B cell (primary cell): ENCODE measurements at regions not wholly inside any gene's neighbourhood (a gene's known extent, or its start where the extent isn't known, plus 50 kb on each side); places are given as distances from the start of the nearest gene placed in this dataset.

Source experiments
- ATAC-seq: fragments of 200-7000 bp; cut with Tn5 transposase; one replicate; pipeline ENCODE4 v1.10.0; 2021; ENCODE audit warnings: low read depth, mild to moderate bottlenecking, moderate number of reproducible peaks, moderate library complexity
- CTCF ChIA-PET: fragments of 350-600 bp; sonication (Branson Sonifier 250); formaldehyde crosslinking; loops from one replicate; lab custom pipeline; 2021; ENCODE audit warnings: antibody characterized with exemption, inconsistent platforms; lab: Charles Lee
- POLR2A ChIA-PET: fragments of 350-600 bp; sonication (Branson Sonifier 250); formaldehyde crosslinking; loops from one replicate; lab custom pipeline; 2021; ENCODE audit warnings: antibody characterized with exemption; lab: Charles Lee
- DNase-seq: peaks from one replicate; pipeline ENCODE4 v3.0.0; 2013
- H2AFZ ChIP-seq: 2 replicates; pipeline ENCODE4 v1.6.1; 2012; ENCODE audit warnings: mild to moderate bottlenecking, low read depth, low read length; ENCODE audit not compliant: insufficient read depth, poor library complexity, severe bottlenecking
- H3K27ac ChIP-seq, 2 donors: 1 replicate in 1 of 2; 2 replicates in 1 of 2; pipeline ENCODE4 v1.5.1; 2012 to 2013; ENCODE audit warnings: low read length in 2 of 2, mild to moderate bottlenecking in 2 of 2, moderate library complexity in 1 of 2
- H3K27me3 ChIP-seq, 4 experiments: fragments of 200-600 bp in 1 of 4; sonication (generic) in 1 of 4; replicated peaks in 1 of 4; 1 replicate in 2 of 4; 2 replicates in 2 of 4; pipeline versions ENCODE4 v1.6.1 to v1.7.0; 2013 to 2016; ENCODE audit warnings: low read length in 3 of 4, mild to moderate bottlenecking in 2 of 4, mixed read lengths in 1 of 4, moderate library complexity in 1 of 4; ENCODE audit not compliant: insufficient read depth in 4 of 4, control insufficient read depth in 3 of 4; ENCODE audit errors: control extremely low read depth in 1 of 4
- H3K36me3 ChIP-seq, 2 experiments: replicated peaks in 1 of 2; 1 replicate in 1 of 2; 2 replicates in 1 of 2; pipeline versions ENCODE4 v1.6.1 to v1.7.1; 2013; ENCODE audit warnings: low read length in 1 of 2; ENCODE audit not compliant: insufficient read depth in 2 of 2, control insufficient read depth in 1 of 2; ENCODE audit errors: control extremely low read depth in 1 of 2, extremely low read depth in 1 of 2
- H3K4me1 ChIP-seq, 2 donors: fragments of 200-600 bp in 1 of 2; sonication (generic) in 1 of 2; 1 replicate in 1 of 2; 2 replicates in 1 of 2; pipeline versions ENCODE4 v1.5.1 to v1.6.1; 2013 to 2017; ENCODE audit warnings: low read length in 2 of 2; ENCODE audit not compliant: control insufficient read depth in 2 of 2, insufficient read depth in 2 of 2
- H3K4me2 ChIP-seq: replicated peaks from 2 replicates; pipeline ENCODE3; 2012; ENCODE audit warnings: mild to moderate bottlenecking, low read depth, low read length; ENCODE audit not compliant: poor library complexity, severe bottlenecking
- H3K4me3 ChIP-seq, 5 experiments: fragments of 200-600 bp in 1 of 5; sonication (generic) in 1 of 5; 1 replicate in 3 of 5; 2 replicates in 2 of 5; pipeline versions ENCODE4 v1.5.1 to v1.7.0; 2011 to 2016; ENCODE audit warnings: low read length in 4 of 5, mild to moderate bottlenecking in 4 of 5, low read depth in 2 of 5, control low read depth in 1 of 5, moderate library complexity in 1 of 5; ENCODE audit not compliant: insufficient read depth in 1 of 5; ENCODE audit errors: control extremely low read depth in 1 of 5, extremely low read depth in 1 of 5
- H3K79me2 ChIP-seq: fragments of 200-600 bp; sonication (generic); one replicate; pipeline ENCODE4 v1.6.0; 2016; ENCODE audit warnings: low read length; ENCODE audit not compliant: control insufficient read depth, insufficient read depth
- H3K9ac ChIP-seq: fragments of 200-600 bp; sonication (generic); 2 replicates; pipeline ENCODE4 v1.6.1; 2017; ENCODE audit warnings: mild to moderate bottlenecking, low read length, moderate library complexity
- H3K9me3 ChIP-seq, 3 donors: one replicate each; pipeline versions ENCODE4 v1.6.1 to v1.7.1; 2013; ENCODE audit warnings: low read length in 2 of 3; ENCODE audit not compliant: control insufficient read depth in 2 of 3, insufficient read depth in 1 of 3; ENCODE audit errors: control extremely low read depth in 1 of 3
- H4K20me1 ChIP-seq: 2 replicates; pipeline ENCODE4 v1.6.0; 2012; ENCODE audit warnings: mild to moderate bottlenecking, low read length; ENCODE audit not compliant: insufficient read depth, control insufficient read depth, poor library complexity, severe bottlenecking
- H3K27ac Mint-ChIP-seq: one replicate; pipeline ENCODE4 v1.8.0; 2021; ENCODE audit warnings: mixed read lengths
- H3K27me3 Mint-ChIP-seq: one replicate; pipeline ENCODE4 v1.8.0; 2021; ENCODE audit warnings: mixed read lengths
- H3K4me1 Mint-ChIP-seq: one replicate; pipeline ENCODE4 v1.8.0; 2021; ENCODE audit warnings: mixed read lengths
- H3K4me3 Mint-ChIP-seq: one replicate; pipeline ENCODE4 v1.8.0; 2021; ENCODE audit warnings: mixed read lengths
- H3K9me3 Mint-ChIP-seq: one replicate; pipeline ENCODE4 v1.8.0; 2022; ENCODE audit warnings: mixed read lengths; ENCODE audit not compliant: insufficient read depth
- EZH2 ChIP-seq: IDR thresholded peaks from 2 replicates; pipeline ENCODE4 v1.6.1; 2012; ENCODE audit warnings: borderline replicate concordance, low read depth, mild to moderate bottlenecking, moderate library complexity, low read length; ENCODE audit not compliant: insufficient read depth, poor library complexity, severe bottlenecking
- WGBS: methylation state at CpG from one replicate; pipeline ENCODE4 v1.1.5; 2013; ENCODE audit warnings: missing lambda C conversion rate; ENCODE audit not compliant: insufficient coverage; 5-methylcytosine and 5-hydroxymethylcytosine counted together
- intact Hi-C: fragments of 100-400 bp; cut with micrococcal nuclease; formaldehyde crosslinking; loops from one replicate; pipeline ENCODE4 v1.10.0; 2022
- TF ChIP-seq, protein P1 (sequence below): fragments of 200-600 bp; IDR thresholded peaks from one replicate; pipeline ENCODE4 v1.8.0; 2022; ENCODE audit warnings: antibody characterized with exemption, mild to moderate bottlenecking

DNA sequence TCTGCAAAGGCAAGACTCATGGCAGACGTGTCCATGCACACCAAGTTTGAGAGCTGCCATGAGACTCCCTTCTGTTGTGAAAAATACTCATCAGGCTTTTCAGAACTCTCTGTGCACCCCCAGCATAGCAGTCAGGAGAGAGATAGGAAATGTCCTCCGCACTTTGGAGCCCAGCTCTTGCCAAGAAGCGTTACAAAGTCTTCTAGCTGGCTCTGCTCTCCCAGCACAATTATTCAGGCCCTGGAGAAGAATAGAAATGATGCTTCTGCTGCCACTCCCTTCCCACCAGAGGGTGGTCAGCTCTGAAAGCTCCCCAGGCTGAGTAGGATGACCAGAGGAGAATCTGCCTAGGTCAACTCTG lies 594.4 kb upstream of the ID2 start:
- CTCF ChIA-PET, result interaction anchor here (1.2 kb wide), 1 partner anchor 9 kb away, joined by 3 read pairs; no protein-coding TSS in a partner anchor
- intact Hi-C loops, result no loop called here
- Mint-ChIP-seq H3K4me3 (no peak overlapping the region), H3K4me1 (no peaks in the 10 kb centered on the region), H3K27me3 (peaks cover 19% of the 10 kb centered on the region), H3K9me3 (no peaks in the 10 kb centered on the region), H3K27ac (no peak overlapping the region)
- Histone ChIP-seq H3K9me3 (no peaks in the 10 kb centered on the region), H3K4me2 (no peak overlapping the region), H3K9ac (no peak overlapping the region), H3K4me1 (no peaks in the 10 kb centered on the region), H3K4me3 (no peak overlapping the region), H3K27me3 (no peaks in the 10 kb centered on the region), H3K79me2 (no peaks in the 10 kb centered on the region), H3K36me3 (no peaks in the 10 kb centered on the region), H2AFZ (no peak overlapping the region), H3K27ac (no peak overlapping the region), H4K20me1 (no peaks in the 10 kb centered on the region)
- ATAC-seq (no peak), DNase-seq (no peak)
- 100% methylated on average over 1 of the region's 3 CpGs for WGBS
- POLR2A ChIA-PET, result no interaction called here
- TF ChIP-seq, protein P1, sequence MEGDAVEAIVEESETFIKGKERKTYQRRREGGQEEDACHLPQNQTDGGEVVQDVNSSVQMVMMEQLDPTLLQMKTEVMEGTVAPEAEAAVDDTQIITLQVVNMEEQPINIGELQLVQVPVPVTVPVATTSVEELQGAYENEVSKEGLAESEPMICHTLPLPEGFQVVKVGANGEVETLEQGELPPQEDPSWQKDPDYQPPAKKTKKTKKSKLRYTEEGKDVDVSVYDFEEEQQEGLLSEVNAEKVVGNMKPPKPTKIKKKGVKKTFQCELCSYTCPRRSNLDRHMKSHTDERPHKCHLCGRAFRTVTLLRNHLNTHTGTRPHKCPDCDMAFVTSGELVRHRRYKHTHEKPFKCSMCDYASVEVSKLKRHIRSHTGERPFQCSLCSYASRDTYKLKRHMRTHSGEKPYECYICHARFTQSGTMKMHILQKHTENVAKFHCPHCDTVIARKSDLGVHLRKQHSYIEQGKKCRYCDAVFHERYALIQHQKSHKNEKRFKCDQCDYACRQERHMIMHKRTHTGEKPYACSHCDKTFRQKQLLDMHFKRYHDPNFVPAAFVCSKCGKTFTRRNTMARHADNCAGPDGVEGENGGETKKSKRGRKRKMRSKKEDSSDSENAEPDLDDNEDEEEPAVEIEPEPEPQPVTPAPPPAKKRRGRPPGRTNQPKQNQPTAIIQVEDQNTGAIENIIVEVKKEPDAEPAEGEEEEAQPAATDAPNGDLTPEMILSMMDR, result no peak
- TF ChIP-seq EZH2, result no peak

- Histone ChIP-seq H4K20me1 (no peaks in the 10 kb centered on the region), H3K9ac (no peak overlapping the region), H3K9me3 (no peaks in the 10 kb centered on the region), H3K27me3 (no peaks in the 10 kb centered on the region), H3K4me2 (no peak overlapping the region), H3K4me1 (no peaks in the 10 kb centered on the region), H3K36me3 (no peaks in the 10 kb centered on the region), H3K27ac (no peak overlapping the region), H3K4me3 (no peak overlapping the region), H2AFZ (no peak overlapping the region), H3K79me2 (no peaks in the 10 kb centered on the region)
- H3K27me3 Mint-ChIP-seq, result peaks cover 11% of the 10 kb centered on the region
- WGBS, result no CpG with 5 or more reads among the region's 1 CpG
- POLR2A ChIA-PET, result no interaction called here
- H3K27ac Mint-ChIP-seq, result no peak overlapping the region
- H3K9me3 Mint-ChIP-seq, result no peaks in the 10 kb centered on the region
- CTCF ChIA-PET, result no interaction called here
- H3K4me3 Mint-ChIP-seq, result no peak overlapping the region
- no peak for ATAC-seq
- no peak for TF ChIP-seq EZH2
- TF ChIP-seq, protein P1, result no peak
- DNase-seq, result no peak
- intact Hi-C loops, result no loop called here
- H3K4me1 Mint-ChIP-seq, result no peaks in the 10 kb centered on the region
These were observed 593.0 kb upstream of the ID2 start for GRCh38 chr2:8088810-8089209.
